ENCODE measurements at regions not wholly inside any gene's neighbourhood (a gene's known extent, or its start where the extent isn't known, plus 50 kb on each side); places are given as distances from the start of the nearest gene placed in this dataset.

GRCh38 chr3:83500931-83501330, 1457.9 kb upstream of the CADM2 start:
- no peak for TF ChIP-seq ZSCAN23 (tag by site-specific recombination; IDR thresholded peaks at IDR 0.05)
- TF ChIP-seq CTCF (tag by site-specific recombination; IDR thresholded peaks at IDR 0.05) = no peak
- TF ChIP-seq ZNF292 (tag by site-specific recombination; IDR thresholded peaks at IDR 0.05; ENCODE audit: borderline replicate concordance, low read depth) = no peak
- TF ChIP-seq ZSCAN16 (tag by site-specific recombination; IDR thresholded peaks at IDR 0.05) = no peak
- no peak for TF ChIP-seq ZBTB21 (tag by site-specific recombination; IDR thresholded peaks at IDR 0.05)
- TF ChIP-seq TSHZ1 (tag by site-specific recombination; IDR thresholded peaks at IDR 0.05; ENCODE audit: borderline replicate concordance) = no peak
- TF ChIP-seq ZNF10 (tag by site-specific recombination; IDR thresholded peaks at IDR 0.05) = no peak
- TF ChIP-seq ATF2 (tag by site-specific recombination; IDR thresholded peaks at IDR 0.05; ENCODE audit: low read depth) = no peak
- TF ChIP-seq ZFHX2 (tag by site-specific recombination; conservative IDR thresholded peaks at IDR 0.05) = no peak
- no peak for TF ChIP-seq OSR2 (tag by site-specific recombination; IDR thresholded peaks at IDR 0.05)

All from HEK293 (cell line).